GM19351 (cell line): ENCODE measurements at regions not wholly inside any gene's neighbourhood (a gene's known extent, or its start where the extent isn't known, plus 50 kb on each side); places are given as distances from the start of the nearest gene placed in this dataset.
"Not testable (repeated sequence)": the region's sequence is repeated elsewhere in the genome, so short reads cannot be mapped to it uniquely, and the experiment has no call there.

Source experiments
- ATAC-seq: cut with Tn5 transposase; IDR thresholded peaks from one replicate; pipeline ENCODE4 v1.9.1; 2021; ENCODE audit warnings: mild to moderate bottlenecking, moderate library complexity; ENCODE audit not compliant: unreplicated experiment

GRCh38 chr22:47361247-47361646 is 598.8 kb downstream of the TBC1D22A start:
- no peak for ATAC-seq

- no peak for ATAC-seq
These were observed 595.0 kb downstream of the TBC1D22A start for GRCh38 chr22:47357493-47357892.

- ATAC-seq: no peak
These were observed 594.6 kb downstream of the TBC1D22A start for GRCh38 chr22:47357086-47357485.

GRCh38 chr22:47356511-47357011 is 594.1 kb downstream of the TBC1D22A start:
- no peak for ATAC-seq

DNA sequence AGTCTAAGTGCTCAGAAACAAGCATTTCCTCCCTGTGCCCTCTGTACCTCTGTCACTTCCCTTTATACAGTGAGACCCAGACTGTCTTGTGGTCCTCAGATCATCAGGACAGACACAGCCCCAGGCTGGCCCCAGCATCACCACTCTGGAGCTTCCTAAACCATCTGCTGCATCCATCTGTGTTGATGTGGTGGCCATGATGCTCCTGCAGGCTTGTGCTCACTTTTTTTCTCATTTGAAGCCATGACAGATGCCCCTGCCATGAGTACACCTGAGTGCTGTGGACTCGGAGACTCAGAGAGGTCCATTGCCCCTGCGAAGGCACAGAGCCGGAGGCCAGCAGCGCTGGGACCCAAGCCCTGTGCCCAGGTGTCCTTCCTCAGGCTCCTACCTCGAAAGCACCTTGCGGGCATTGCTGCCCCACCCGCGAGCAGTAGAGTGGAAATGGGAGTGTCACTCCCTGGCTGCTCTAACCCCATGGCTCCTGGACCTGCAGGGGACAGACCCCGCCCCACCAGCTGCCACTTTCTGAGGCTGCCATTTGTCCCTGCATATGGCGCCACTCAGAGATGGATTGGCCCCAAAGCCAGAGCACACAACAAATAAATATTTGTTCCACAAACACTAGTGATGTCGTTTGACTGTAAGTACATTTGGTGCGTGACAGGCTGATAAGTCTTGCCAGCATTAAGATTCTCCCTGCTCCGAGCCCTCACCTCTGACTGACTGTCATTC is 593.5 kb downstream of the TBC1D22A start:
- ATAC-seq: no peak

GRCh38 chr22:47355388-47355725 is 592.9 kb downstream of the TBC1D22A start:
- no peak for ATAC-seq

DNA sequence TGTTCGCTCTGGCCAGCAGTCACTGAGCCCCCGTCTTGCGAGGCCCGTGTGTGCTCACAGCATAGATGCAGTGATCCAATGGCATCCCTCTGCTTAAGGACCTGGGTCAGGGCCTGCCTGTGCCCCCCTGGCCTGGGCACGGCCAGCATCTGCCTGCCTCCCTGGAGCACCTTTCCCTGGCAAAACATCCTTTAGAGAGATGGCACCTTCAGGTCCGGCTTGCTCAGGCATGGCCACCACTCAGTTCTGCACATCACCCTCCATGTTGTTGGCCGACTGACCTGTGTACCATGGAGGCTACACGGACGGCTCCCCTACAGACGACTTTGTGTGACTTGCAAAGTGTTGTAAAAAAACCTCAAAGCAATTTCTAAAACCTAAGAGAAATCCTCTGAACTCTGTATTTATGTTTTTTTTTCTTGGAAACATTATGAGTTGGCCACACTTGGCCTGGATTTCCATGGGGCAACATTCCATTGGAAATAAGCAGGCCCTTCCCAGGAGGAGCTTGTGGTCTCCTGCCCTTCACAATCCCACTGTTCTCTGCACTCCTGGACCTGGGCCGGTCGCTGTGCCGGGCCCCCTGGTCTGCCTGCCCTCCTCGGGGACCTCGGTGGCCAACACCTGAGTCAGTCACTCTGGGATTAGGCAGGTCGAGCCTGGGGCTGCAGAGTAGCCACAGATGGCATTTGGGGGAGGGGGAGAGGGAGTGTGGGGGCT is 592.4 kb downstream of the TBC1D22A start:
- no peak for ATAC-seq

GRCh38 chr22:47352920-47353700 is 590.7 kb downstream of the TBC1D22A start:
- no peak for ATAC-seq

DNA sequence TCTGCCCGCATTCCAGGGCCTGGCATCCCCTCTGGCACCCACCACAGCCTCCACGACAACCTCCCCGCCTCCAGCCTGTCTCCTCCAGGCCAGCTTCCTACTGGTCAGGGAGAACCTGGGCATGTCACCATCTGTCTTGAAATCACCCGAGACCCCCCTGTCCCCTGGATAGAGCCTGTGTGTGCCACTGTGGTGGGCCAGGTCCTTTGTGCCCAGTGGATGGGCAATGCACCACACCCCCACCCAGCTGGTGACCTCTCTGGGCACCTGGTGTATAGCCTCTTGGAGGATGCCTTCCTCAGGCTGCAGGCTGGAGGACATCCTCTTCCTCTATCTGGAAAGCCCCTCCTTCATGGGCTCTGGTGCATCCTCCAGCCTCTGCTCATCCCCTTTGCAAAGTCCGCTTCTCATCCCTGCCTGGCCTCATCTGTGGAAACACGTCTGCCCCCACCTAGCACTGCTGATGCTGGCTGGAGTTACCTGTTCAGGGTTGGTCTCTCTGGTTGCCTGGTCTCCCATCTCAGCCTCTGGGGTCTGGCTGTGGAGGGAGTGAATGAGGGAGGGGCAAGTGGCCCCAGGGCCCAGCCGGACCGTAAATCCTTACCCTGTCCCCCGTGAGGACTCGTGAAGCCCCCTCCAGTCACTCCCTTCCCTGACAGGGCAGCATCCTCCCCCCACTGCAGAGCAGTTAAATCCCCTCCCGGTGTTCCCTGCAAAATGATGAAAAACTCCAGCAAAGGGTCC is 589.6 kb downstream of the TBC1D22A start:
- no peak for ATAC-seq

GRCh38 chr22:47346287-47346686 is 583.8 kb downstream of the TBC1D22A start:
- not testable (repeated sequence) for ATAC-seq

DNA sequence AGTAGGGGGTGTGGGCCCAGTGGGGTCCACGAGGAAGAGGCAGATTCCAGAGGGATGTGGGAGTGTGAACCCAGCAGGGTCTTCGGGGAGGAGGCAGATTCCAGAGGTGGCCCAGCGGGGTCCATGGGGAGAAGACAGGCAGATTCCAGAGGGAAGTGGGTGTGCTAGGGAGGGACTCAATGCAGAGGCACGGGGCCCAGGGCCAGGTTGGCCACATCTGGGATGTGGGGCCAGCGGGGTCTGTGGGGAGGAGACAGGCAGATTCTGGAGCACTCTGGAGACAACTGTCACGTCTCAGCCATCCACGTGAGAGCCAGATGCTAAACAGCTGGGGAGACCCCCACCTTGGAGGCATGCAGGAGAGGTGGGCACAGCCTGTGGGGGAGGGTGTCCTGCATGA is 582.6 kb downstream of the TBC1D22A start:
- no peak for ATAC-seq

- no peak for ATAC-seq
These were observed 582.0 kb downstream of the TBC1D22A start for GRCh38 chr22:47344414-47344813.

DNA sequence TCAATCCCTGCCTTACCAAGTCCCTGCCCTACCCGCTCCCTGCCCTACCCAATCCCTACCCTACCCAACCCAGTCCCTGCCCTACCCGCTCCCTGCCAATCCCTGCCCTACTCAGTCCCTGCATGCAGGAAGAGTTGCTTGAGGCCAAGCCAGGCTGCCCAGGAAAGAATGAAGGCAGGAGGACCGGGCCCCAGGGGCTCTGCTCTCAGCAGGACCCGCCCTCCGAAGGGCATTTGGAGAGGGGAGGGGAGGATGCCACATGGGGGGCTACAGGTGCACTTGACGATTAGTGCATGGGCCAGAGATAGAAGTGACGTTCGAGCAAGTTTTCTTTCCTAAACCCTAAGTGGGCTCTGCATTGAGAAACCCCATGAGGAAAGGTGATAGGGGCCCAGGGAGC is 581.2 kb downstream of the TBC1D22A start:
- no peak for ATAC-seq

DNA sequence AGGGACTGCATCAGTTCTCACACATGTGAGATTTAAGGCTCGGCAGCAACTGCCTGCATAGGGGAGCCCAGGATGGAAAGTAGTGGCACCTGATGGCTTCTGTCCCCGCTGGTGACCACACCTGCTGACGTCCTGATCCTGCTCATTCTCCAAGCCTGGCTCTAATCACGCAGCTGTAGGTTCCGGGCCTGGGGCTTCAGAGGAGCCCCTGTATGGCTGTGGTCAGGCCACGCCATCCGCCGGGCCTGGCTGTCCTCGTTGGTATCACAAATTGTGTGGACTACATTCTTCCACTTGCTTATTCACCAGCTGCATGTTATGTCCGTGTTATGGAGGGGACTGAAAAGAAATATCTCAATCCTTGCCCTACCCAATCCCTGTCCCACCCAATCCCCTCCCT is 580.0 kb downstream of the TBC1D22A start:
- no peak for ATAC-seq

- ATAC-seq: no peak
These were observed 579.0 kb downstream of the TBC1D22A start for GRCh38 chr22:47341464-47341863.

- no peak for ATAC-seq
These were observed 578.5 kb downstream of the TBC1D22A start for GRCh38 chr22:47340851-47341436.

DNA sequence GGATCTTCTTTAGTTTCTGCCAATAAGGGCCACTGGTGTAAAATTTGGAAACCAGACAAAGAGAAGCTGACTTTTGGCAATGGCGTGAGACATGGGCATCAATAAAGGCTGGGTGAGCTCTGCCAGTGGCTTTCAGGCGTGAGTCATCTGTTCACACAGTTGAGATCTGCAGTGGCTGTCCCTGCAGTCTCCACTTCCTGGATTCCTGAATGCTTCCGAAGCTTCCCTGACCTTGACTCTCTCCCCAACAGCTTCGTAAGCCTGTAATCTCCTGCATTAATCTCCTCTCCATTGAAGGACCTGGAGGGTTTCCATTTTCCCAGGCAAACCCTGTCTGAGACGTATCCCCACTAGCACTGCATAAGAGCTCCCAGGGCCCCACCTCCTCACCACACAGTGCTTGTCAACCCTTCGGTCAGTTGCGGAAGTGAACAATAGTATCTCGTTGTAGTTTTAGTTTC is 574.7 kb downstream of the TBC1D22A start:
- ATAC-seq: no peak

GRCh38 chr22:47335958-47336357 is 573.5 kb downstream of the TBC1D22A start:
- no peak for ATAC-seq

GRCh38 chr22:47335460-47335859 is 573.0 kb downstream of the TBC1D22A start:
- ATAC-seq: no peak

DNA sequence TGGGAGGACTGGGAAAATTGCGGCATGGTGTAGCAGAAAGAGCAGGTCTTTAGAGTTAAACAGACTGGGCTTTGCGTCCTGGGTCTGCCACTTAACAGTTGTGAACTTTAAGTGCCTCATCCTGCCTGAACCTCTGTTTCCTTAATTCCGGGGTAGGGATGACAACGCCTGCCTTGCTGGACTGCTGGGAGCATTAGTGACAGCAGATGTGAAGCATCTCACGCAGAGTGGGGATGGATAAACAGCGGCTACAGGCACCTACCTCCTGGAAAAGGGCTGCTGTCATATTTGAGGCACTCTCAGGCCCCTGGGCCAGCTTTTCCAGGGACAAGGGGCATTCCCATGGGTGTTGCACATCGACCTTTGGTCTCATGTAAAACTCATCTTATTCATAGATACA is 572.2 kb downstream of the TBC1D22A start:
- ATAC-seq: no peak
